Glomerular visceral epithelial cell (primary cell): ENCODE measurements at regions not wholly inside any gene's neighbourhood (a gene's known extent, or its start where the extent isn't known, plus 50 kb on each side); places are given as distances from the start of the nearest gene placed in this dataset.
"Not testable (repeated sequence)": the region's sequence is repeated elsewhere in the genome, so short reads cannot be mapped to it uniquely, and the experiment has no call there.

ENCODE experiments used
- DNase-seq: peaks from one replicate; pipeline ENCODE4 v3.0.0-alpha.2; 2016; ENCODE audit errors: extremely low spot score

DNA sequence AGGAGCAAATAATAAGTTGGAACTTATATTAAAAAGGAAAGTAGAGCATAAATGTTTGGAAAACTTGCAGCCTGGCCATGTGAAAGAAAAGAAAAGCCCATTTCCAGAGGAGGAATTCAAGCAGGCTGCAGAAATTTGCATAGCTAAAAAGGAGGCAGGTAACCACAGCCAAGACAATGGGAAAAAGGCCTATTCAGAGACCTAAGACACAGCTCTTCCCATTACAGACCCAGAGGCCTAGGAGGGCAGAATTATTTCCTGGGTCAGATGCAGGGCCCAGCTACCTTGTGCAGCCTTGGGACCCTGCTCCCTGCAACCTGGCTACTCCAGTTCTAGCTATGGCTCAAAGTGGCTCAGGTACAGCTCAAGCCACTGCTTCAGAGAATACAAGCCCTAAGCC, 234.6 kb upstream of the BCHE start:
- no peak for DNase-seq

DNA sequence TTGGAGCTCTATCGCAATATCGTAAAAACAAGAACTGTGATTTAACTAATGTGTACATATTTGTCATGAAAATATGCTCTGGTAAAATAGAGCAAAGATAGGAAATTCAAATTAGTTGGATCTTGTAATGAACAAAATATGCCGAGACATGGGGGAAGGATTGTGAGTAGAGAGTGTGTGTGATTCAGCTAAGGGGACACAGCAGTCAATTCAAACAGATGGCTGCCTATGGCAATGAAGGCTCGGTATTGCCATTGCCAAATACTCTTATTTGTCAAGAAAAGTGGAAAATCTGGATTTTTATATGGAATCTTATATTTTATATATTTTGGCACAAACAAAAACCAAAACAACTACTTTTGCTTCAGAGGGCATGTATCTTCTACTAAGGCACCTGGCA, 227.3 kb upstream of the BCHE start:
- no peak for DNase-seq

DNA sequence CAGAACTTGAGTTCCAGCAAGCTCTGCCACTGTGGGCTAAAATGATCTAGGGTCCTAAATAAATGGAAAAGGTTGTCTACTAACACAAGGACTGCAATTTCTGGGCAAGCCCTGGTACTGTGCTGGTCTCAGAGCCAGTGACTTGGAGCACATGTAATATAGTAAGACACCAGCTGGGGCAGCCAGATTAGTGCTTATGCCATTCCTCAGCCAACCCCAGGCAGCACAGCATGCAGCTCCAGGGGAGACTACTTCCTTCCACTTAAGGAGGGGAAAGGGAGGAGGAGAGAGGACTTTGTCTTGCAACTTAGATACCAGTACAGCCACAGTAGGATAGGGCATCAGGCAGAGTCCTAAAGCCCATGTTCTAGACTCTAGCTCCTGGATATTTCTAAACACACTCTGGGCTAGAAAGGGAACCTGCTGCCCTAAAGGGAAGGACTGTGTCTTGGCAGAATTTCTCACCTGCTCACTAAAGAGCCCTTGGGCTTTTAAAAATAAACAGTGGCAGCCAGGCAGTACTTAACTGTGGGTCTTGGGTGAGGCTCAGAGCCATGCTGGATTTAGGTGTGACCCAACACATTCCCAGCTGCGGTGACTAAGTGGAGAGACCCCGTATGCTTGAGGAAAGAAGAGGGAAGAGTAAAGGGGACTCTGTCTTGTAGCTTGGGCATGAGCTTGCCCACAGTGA, 223.7 kb upstream of the BCHE start:
- DNase-seq, result no peak

DNA sequence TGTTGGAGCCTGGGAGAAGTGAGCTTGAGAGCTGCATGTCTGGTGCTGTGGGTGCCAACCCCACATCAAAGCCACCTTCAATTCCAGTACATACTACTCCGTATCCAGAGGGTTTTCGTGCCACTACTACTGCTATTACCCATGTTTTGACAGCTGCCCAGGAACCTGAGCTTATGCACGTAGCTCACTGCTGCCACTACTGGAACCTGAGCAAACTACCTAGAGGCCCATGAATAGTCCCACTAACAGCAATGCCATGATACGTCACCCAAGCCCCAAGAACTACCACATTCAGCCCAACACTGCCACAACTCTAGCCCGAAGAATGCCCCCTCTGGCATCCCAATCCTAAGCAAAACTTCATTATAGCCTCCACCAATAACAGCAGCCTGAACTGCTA, 215.2 kb upstream of the BCHE start:
- DNase-seq, result no peak

DNA sequence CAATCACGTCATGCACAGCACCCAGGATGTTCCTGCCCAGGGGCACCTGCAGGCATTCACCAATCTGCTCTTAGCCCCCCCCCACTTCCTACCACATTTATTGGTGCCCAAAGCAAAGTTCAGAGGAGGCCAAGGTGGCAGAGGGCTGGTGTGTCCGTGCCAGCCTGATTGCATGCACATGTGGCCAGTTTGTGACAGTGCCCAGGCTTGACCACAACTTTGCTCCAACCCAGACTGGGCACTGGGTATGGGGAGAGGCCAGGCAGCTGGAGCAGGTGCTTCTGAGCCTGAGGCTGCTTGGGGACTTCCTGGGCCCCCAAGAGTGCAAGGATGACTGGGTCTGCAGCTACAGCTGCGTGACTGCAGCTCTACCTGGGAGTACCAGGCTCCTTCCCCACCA, 192.3 kb upstream of the BCHE start:
- DNase-seq, result no peak

DNA sequence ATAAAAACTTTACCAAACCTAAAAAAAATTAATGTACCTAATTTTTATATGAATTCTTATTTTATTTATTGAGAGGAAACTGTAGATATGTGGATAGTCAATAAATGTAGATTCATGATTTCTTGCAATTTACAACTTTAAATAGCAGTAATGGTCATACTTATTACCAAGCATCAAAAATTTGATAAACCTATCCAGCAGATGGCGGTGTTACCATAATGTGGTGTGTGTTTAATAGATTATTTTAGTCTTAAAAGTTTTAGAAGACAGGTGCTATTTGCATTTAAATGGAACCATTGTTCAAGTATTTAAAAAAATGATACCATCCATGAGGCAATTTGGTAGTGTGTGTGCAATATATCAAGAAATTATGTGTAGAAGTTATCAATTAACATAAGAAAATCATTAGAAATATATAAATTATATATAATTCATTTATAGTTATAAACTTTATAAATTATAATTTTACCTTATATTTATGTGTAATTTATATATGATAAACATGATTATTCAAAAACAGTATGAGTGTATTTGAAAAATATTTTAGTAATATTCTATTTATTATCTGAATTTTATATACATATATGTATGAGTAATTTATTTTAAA, 176.0 kb upstream of the BCHE start:
- peak; percentile 53 for DNase-seq

DNA sequence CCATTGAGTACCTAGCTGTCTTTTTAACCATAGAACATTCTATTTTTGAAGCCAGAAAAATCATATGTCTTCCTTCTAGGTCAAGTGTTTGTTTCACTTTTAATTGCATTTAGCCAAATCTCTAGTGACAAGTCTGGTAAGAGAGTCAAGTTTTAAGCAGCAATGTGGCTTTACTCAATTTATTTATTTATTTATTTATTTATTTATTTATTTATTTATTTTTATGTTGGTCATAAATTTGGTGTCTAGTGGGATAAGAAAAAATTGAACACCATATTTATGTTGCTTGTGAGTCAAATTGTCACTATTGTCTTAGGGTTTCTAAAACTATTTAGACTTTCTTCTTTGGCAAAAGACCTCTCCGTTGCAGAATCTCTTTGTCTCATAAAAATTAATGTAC, 174.5 kb upstream of the BCHE start:
- no peak for DNase-seq

DNA sequence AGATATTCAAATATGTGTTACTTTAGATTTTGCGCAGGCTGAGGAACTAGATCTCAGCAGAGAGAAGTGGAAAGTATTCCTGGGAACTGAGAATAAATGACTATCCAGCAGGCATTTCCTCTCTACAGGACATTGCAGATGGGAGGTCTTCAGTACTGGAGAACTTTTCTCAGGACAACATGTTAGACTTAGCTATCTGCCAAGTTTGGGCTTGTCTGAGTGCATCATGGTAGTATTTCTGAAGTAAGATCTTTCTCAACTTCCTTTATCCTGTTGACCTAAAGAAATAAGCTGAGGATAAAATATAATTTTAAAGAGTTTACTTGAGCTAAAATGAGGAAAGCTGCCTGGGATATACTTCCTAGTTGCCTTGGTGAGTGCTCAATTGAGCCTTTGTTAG, 167.9 kb upstream of the BCHE start:
- no peak for DNase-seq

DNA sequence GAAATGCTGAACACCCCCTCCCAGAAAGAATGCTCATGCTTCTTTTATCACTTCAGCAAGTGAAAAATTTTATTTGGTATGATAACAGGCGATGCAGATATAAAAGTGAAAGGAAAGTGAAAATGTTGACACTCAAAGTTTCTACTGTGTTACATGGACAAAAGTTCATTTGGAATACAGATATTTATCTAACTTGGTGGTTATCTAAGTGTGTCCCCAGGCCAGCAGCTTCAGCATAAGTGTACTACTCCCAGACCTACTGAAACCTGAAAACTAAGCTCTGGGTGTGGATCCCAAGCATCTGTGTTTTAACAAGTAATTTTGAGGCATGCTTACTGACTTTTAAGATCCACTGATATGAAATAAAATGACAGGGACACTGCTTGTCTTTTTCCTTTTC, 157.1 kb upstream of the BCHE start:
- DNase-seq, result no peak

DNA sequence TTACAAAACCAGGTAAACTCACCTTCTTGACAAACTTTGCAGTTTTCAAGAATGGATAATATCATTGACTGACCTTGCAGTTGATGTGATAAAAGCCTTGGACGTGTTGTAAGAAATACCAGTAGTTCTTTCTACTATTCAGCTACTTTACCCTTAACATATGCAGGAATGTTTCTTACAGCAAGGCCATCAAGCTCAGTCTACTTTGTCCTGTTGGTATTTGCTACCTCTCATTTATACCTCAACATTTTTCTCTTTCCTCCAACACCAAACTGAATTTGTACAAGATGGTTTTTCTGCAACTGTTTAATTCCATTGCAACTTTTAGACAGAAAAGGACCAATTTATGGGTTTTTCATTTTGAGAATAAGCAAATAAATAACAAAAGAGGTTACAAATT, 147.4 kb upstream of the BCHE start:
- no peak for DNase-seq

DNA sequence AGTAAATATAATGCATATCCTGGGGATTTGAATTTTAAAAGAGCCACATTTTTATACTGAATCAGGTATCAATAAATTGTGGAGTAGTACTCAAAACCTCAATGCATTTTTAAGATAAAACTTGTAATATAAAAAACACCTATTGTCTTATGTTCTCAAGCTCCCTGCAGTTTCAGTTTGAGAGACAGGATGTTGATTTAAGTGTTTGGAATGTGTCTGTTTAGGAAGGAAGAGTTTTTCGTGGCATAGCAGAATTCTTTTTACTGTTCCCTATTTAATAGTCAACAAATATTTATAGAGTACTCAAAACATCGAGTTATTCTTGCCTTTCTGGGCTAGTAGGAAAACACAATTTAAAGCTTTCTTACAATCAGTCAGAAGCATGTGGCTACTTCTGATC, 146.1 kb upstream of the BCHE start:
- DNase-seq, result no peak

DNA sequence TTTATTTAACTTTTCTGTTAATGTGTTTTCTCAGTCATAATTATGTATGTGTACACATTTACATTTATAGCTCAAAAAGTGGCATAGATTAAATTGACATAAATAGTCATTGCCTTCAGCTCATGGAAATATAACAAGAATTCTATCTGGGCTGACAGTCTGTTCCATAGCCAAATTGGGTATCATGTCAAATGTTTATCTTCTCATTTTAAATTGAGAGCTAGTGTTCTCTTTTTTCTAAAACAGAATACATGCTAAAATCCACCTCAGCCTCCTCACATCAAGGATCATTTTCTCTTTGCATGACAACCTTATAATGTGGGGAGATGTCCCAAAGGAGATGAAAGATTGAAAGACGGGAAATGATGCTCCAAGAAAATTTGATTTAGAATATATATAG, 144.1 kb upstream of the BCHE start:
- DNase-seq, result no peak

DNA sequence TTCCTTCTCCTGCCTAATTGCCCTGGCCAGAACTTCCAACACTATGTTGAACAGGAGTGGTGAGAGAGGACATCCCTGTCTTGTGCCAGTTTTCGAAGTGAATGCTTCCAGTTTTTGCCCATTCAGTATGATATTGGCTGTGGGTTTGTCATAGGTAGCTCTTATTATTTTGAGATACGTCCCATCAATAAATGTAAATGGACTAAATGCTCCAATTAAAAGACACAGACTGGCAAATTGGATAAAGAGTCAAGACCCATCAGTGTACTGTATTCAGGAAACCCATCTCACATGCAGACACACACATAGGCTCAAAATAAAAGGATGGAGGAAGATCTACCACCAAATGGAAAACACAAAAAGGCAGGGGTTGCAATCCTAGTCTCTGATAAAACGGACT, 123.6 kb upstream of the BCHE start:
- DNase-seq, result not testable (repeated sequence)

DNA sequence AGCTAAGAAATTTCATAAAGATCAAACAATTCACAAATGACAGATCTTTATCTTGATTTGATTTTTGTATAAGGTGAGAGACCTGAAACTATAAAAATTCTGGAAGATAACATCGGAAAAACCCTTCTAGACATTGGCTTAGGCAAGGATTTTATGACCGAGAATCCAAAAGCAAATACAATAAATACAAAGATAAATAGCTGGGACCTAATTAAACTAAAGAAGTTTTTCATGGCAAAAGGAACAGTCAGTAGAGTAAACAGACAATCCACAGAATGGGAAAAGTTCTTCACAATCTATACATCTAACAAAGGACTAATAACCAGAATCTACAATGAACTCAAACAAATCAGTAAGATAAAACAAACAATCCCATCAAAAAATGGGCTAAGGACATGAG, 116.9 kb upstream of the BCHE start:
- no peak for DNase-seq

DNA sequence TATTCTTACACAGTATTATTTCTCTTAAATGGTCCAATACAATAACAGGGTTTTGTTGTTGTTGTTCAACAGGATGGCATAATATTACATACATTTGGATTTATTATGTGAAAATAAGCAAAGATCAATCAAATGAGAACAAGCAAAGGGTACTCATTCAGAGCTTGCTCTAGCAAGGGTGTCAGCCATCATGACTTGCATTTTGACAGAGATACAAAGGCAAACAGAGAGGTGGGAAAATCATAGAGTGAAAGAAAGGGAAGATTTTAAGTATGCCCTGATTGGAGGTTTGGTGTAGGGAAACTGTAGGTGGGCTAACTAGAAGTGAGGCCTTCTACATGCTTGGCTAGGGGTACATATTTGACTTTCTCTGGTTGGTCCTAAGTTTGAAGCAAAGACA, 109.1 kb upstream of the BCHE start:
- DNase-seq, result no peak

DNA sequence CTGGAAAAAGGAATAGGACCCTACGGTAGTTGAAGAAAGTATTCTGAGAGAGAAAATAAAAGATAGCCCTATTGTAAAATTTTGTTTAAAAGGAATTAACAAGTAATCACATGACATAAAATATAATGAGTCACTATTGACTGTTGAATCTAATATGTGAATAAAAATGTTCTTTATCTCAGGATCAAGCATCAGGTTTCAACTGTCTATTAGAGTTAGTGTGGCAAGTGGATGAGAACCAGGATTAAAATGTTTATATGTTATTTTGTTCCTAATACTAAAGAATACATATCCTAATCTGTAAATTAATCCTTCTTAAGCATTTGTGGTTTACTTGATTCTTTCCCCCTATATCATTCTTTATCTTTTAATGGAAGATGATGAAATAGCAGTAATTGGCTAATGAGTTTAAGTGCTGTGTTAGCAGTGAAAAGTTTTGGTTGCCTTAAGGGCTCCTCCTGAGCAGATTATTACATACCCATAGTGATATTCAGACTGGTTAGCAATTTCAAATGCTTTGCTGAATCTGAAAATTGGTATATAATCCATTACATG, 101.8 kb upstream of the BCHE start:
- DNase-seq, result no peak

DNA sequence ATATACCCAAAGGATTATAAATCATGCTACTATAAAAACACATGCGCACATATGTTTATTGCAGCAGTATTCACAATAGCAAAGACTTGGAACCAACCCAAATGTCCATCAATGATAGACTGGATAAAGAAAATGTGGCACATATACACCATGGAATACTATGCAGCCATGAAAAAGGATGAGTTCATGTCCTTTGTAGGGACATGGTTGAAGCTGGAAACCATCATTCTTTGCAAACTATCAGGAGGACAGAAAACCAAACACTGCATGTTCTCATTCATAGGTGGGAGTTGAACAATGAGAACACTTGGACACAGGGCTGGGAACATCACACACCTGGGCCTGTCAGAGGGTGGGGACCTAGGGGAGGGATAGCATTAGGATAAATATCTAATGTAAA, 98.9 kb upstream of the BCHE start:
- DNase-seq, result not testable (repeated sequence)

DNA sequence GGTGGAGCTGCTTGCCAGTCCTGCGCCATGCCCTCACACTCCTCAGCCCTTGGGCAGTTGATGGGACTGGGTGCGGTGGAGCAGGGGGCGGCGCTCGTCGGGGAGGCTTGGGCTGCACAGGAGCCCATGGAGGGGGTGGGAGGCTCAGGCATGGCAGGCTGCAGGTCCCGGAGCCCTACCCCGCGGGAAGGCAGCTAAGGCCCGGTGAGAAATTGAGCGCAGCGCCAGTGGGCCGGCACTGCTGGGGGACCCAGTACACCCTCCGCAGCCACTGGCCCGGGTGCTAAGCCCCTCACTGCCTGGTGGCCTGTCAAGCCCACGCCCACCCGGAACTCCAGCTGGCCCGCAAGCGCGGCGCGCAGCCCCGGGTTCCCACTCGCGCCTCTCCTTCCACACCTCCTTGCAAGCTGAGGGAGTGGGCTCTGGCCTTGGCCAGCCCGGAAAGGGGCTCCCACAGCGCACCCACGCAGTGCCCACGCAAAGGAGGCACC, 87.1 kb upstream of the BCHE start:
- DNase-seq, result not testable (repeated sequence)

DNA sequence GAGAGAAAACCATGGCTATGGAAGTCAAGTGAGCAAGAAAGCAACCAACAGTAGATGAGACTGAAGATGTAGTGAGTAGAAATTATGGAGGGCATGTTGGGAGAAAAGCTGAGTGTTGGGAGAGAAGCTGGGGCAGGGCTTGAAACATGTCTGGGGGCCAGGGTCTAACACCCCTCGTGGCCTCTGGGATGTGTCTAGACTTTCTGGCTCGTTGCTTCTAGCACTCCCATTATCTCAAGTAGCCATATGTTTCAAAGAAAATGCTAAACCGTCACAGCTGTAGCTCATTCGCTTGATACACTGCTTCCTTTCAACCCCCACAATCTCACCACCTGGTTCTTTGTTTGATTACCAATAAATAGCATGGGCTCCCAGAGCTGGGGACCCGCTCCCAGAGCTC, 83.8 kb upstream of the BCHE start:
- no peak for DNase-seq

DNA sequence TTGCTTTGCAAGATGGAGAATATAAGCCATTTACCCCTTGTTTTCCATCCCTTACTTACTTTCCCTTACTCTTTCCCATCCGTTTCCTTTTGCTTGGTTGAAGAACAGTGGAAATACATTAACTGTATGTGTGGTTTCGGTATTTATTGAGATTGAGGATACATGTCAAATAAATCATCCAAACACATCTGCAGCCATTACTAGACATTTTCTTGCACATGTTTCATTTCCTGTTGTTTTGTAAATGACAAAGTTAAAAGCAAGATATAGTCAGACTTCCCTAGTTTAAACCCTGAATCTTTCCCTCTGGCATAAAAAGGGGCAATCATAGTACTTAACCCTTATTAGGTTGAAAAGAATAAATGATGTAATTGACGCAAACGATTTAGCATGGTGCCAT, 82.1 kb upstream of the BCHE start:
- no peak for DNase-seq

DNA sequence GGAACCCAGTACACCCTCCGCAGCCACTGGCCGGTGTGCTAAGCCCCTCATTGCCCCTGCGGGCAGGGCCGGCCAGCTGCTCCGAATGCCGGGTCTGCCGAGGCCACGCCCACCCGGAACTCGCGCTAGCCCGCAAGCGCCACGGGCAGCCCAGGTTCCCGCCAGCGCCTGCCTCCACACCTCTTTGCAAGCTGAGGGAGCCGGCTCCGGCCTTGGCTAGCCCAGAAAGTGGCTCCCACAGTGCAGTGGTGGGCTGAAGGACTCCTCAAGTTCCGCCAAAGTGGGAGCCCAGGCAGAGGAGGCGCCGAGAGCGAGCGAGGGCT, 81.4 kb upstream of the BCHE start:
- DNase-seq, result no peak

DNA sequence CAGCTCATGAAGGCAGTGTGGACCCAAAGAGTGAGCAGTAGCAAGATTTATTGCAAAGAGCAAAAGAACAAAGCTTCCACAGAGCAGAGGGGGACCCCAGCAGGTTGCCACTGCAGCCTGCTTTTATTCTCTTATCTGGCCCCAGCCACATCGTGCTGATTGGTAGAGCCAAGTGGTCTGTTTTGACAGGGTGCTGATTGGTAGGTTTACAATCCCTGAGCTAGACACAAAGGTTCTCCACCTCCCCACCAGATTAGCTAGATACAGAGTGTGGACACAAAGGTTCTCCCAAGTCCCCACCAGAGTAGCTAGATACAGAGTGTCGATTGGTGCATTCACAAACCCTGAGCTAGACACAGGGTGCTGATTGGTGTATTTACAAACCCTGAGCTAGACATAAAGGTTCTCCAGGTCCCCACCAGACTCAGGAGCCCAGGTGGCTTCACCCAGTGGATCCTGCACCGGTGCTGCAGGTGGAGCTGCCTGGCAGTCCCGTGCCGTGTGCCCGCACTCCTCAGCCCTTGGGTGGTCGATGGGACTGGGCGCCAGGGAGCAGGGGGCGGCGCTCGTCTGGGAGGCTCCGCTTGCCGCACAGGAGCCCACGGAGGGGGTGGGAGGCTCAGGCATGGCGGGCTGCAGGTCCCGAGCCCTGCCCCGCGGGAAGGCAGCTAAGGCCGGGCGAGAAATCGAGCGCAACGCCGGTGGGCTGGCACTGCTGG, 80.9 kb upstream of the BCHE start:
- DNase-seq, result not testable (repeated sequence)

DNA sequence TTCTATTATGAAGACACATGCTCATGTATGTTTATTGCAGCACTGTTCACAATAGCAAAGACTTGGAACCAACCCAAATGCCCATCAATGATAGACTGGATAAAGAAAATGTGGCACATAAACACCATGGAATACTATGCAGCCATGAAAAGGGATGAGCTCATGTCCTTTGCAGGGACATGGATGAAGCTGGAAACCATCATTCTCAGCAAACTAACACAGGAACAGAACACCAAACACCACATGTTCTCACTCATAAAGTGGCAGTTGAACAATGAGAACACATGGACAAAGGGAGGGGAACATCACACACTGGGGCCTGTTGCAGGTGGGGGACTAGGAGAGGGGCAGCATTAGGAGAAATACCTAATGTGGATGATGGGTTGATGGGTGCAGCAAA, 77.9 kb upstream of the BCHE start:
- not testable (repeated sequence) for DNase-seq
